HG02759 (cell line): ENCODE measurements at regions not wholly inside any gene's neighbourhood (a gene's known extent, or its start where the extent isn't known, plus 50 kb on each side); places are given as distances from the start of the nearest gene placed in this dataset.
"Not testable (repeated sequence)": the region's sequence is repeated elsewhere in the genome, so short reads cannot be mapped to it uniquely, and the experiment has no call there.

Source experiments
- ATAC-seq: cut with Tn5 transposase; IDR thresholded peaks from one replicate; pipeline ENCODE4 v1.9.1; 2021; ENCODE audit warnings: mild to moderate bottlenecking, moderate library complexity; ENCODE audit not compliant: unreplicated experiment

GRCh38 chr17:83202002-83203000 is 122.9 kb downstream of the METRNL start:
- no peak for ATAC-seq

- no peak for ATAC-seq
Measured at GRCh38 chr17:83203073-83203471, 123.7 kb downstream of the METRNL start.

- no peak for ATAC-seq
Measured at GRCh38 chr17:83203472-83204221, 124.2 kb downstream of the METRNL start.

- ATAC-seq: no peak
Measured at GRCh38 chr17:83204230-83204725, 124.9 kb downstream of the METRNL start.

- ATAC-seq: not testable (repeated sequence)
Measured at GRCh38 chr17:83204736-83205386, 125.5 kb downstream of the METRNL start.

- not testable (repeated sequence) for ATAC-seq
Measured at GRCh38 chr17:83205387-83206035, 126.1 kb downstream of the METRNL start.

- not testable (repeated sequence) for ATAC-seq
Measured at GRCh38 chr17:83206036-83206394, 126.6 kb downstream of the METRNL start.

GRCh38 chr17:83206819-83207588 is 127.6 kb downstream of the METRNL start:
- ATAC-seq: not testable (repeated sequence)

GRCh38 chr17:83247001-83247400 is 167.6 kb downstream of the METRNL start:
- not testable (repeated sequence) for ATAC-seq
